H9 (cell line): ENCODE measurements at regions not wholly inside any gene's neighbourhood (a gene's known extent, or its start where the extent isn't known, plus 50 kb on each side); places are given as distances from the start of the nearest gene placed in this dataset.

ENCODE experiments used
- DNase-seq: peaks from one replicate; pipeline ENCODE4 v3.0.0-alpha.2; 2017
- H2AFZ ChIP-seq: one replicate; pipeline ENCODE4 v1.6.1; 2013; ENCODE audit warnings: mild to moderate bottlenecking, low read length, control low read depth, moderate library complexity
- H2AK5ac ChIP-seq: 2 replicates; pipeline ENCODE4 v1.6.1; 2013; ENCODE audit warnings: low read length, control low read depth, mixed read lengths; ENCODE audit not compliant: insufficient read length
- H2BK120ac ChIP-seq: one replicate; pipeline ENCODE4 v1.6.1; 2013; ENCODE audit warnings: low read depth, mild to moderate bottlenecking, low read length, control low read depth, inconsistent platforms; ENCODE audit not compliant: poor library complexity, severe bottlenecking
- H2BK12ac ChIP-seq: 2 replicates; pipeline ENCODE4 v1.6.1; 2013; ENCODE audit warnings: low read length, control low read depth, mixed read lengths, low read depth; ENCODE audit not compliant: insufficient read length
- H2BK15ac ChIP-seq: 2 replicates; pipeline ENCODE4 v1.6.1; 2013; ENCODE audit warnings: low read depth, low read length, control low read depth
- H2BK20ac ChIP-seq: one replicate; pipeline ENCODE4 v1.6.1; 2013; ENCODE audit warnings: low read depth, mild to moderate bottlenecking, low read length, control low read depth, inconsistent platforms; ENCODE audit not compliant: poor library complexity, severe bottlenecking
- H2BK5ac ChIP-seq: 2 replicates; pipeline ENCODE4 v1.6.1; 2013; ENCODE audit warnings: low read length, control low read depth, mixed read lengths; ENCODE audit not compliant: insufficient read length
- H3K14ac ChIP-seq: 2 replicates; pipeline ENCODE4 v1.6.1; 2013; ENCODE audit warnings: low read length, control low read depth; ENCODE audit not compliant: insufficient read depth
- H3K18ac ChIP-seq: 2 replicates; pipeline ENCODE4 v1.6.1; 2013; ENCODE audit warnings: low read depth, mild to moderate bottlenecking, mixed read lengths, low read length, control low read depth; ENCODE audit not compliant: insufficient read length
- H3K23ac ChIP-seq: 2 replicates; pipeline ENCODE4 v1.6.1; 2013; ENCODE audit warnings: low read length, control low read depth, mixed read lengths, low read depth; ENCODE audit not compliant: insufficient read length
- H3K23me2 ChIP-seq: 2 replicates; pipeline ENCODE4 v1.6.1; 2013; ENCODE audit warnings: low read depth, mild to moderate bottlenecking, mixed read lengths, low read length, control low read depth; ENCODE audit not compliant: insufficient read length, poor library complexity, severe bottlenecking
- H3K27ac ChIP-seq: 2 replicates; pipeline ENCODE4 v1.5.1; 2013; ENCODE audit warnings: low read length, control low read depth, mixed read lengths, low read depth; ENCODE audit not compliant: insufficient read length
- H3K27me3 ChIP-seq: 2 replicates; pipeline ENCODE4 v1.6.1; 2013; ENCODE audit warnings: low read length, control low read depth, inconsistent platforms; ENCODE audit not compliant: insufficient read depth
- H3K4ac ChIP-seq: 2 replicates; pipeline ENCODE4 v1.6.1; 2013; ENCODE audit warnings: low read depth, mild to moderate bottlenecking, control low read depth, inconsistent platforms, low read length, moderate library complexity
- H3K4me1 ChIP-seq: 2 replicates; pipeline ENCODE4 v1.6.1; 2013; ENCODE audit warnings: low read length, control low read depth, inconsistent platforms; ENCODE audit not compliant: insufficient read depth
- H3K4me2 ChIP-seq: 2 replicates; pipeline ENCODE4 v1.6.1; 2013; ENCODE audit warnings: low read length, control low read depth, mixed read lengths; ENCODE audit not compliant: insufficient read length, insufficient read depth
- H3K56ac ChIP-seq: 2 replicates; pipeline ENCODE4 v1.6.1; 2013; ENCODE audit warnings: low read depth, mild to moderate bottlenecking, mixed read lengths, low read length, control low read depth; ENCODE audit not compliant: insufficient read length
- H3K79me1 ChIP-seq: 2 replicates; pipeline ENCODE4 v1.6.1; 2013; ENCODE audit warnings: low read depth, mild to moderate bottlenecking, moderate library complexity, low read length, control low read depth, inconsistent platforms; ENCODE audit not compliant: insufficient read depth, poor library complexity, severe bottlenecking
- H3K79me2 ChIP-seq: 2 replicates; pipeline ENCODE4 v1.6.1; 2013; ENCODE audit warnings: low read length, control low read depth, inconsistent platforms; ENCODE audit not compliant: insufficient read depth
- H3K9ac ChIP-seq: 2 replicates; pipeline ENCODE4 v1.6.1; 2013; ENCODE audit warnings: low read length, control low read depth, mixed read lengths; ENCODE audit not compliant: insufficient read length; ENCODE audit errors: extremely low read depth
- H3K9me3 ChIP-seq: one replicate; pipeline ENCODE4 v1.6.1; 2013; ENCODE audit warnings: low read depth, low read length, inconsistent platforms; ENCODE audit not compliant: control insufficient read depth
- H3T11ph ChIP-seq: one replicate; pipeline ENCODE4 v1.6.1; 2013; ENCODE audit warnings: mild to moderate bottlenecking, low read length, control low read depth, inconsistent platforms
- H4K20me1 ChIP-seq: one replicate; pipeline ENCODE4 v1.6.1; 2013; ENCODE audit not compliant: control insufficient read depth, insufficient read length, insufficient read depth
- H4K5ac ChIP-seq: 2 replicates; pipeline ENCODE4 v1.6.1; 2013; ENCODE audit warnings: low read depth, mild to moderate bottlenecking, mixed read lengths, low read length, control low read depth; ENCODE audit not compliant: insufficient read length
- H4K8ac ChIP-seq: replicated peaks from 2 replicates; pipeline ENCODE4 v1.6.1; 2013; ENCODE audit warnings: low read length, control low read depth, mixed read lengths, low read depth; ENCODE audit not compliant: insufficient read length
- H4K91ac ChIP-seq: 2 replicates; pipeline ENCODE4 v1.6.1; 2013; ENCODE audit warnings: low read depth, mild to moderate bottlenecking, moderate library complexity, mixed read lengths, low read length, control low read depth; ENCODE audit not compliant: insufficient read length
- H3K27ac Mint-ChIP-seq, 3 experiments: 2 replicates in 2 of 3; 3 replicates in 1 of 3; pipeline ENCODE4 v1.8.0; 2020 to 2021; ENCODE audit warnings: mixed read lengths in 3 of 3, mild to moderate bottlenecking in 1 of 3, moderate library complexity in 1 of 3
- H3K27me3 Mint-ChIP-seq: 2 replicates; pipeline ENCODE4 v1.8.0; 2021; ENCODE audit warnings: low read depth, mild to moderate bottlenecking, moderate library complexity, mixed read lengths
- H3K36me3 Mint-ChIP-seq, 3 experiments: 2 replicates in 2 of 3; 3 replicates in 1 of 3; pipeline ENCODE4 v1.8.0; 2020 to 2021; ENCODE audit warnings: low read depth in 3 of 3, mixed read lengths in 3 of 3; ENCODE audit not compliant: insufficient read depth in 1 of 3
- H3K4me1 Mint-ChIP-seq, 2 experiments: 2 replicates each; pipeline ENCODE4 v1.8.0; 2020; ENCODE audit warnings: mixed read lengths in 2 of 2
- H3K4me3 Mint-ChIP-seq, 2 experiments: 2 replicates in 1 of 2; 3 replicates in 1 of 2; pipeline ENCODE4 v1.8.0; 2020 to 2021; ENCODE audit warnings: mild to moderate bottlenecking in 2 of 2, mixed read lengths in 2 of 2, moderate library complexity in 1 of 2
- H3K9me3 Mint-ChIP-seq, 2 experiments: 2 replicates in 1 of 2; 3 replicates in 1 of 2; pipeline ENCODE4 v1.8.0; 2020; ENCODE audit warnings: mild to moderate bottlenecking in 2 of 2, mixed read lengths in 2 of 2, moderate library complexity in 1 of 2
- WGBS: extraction: QIAGEN DNeasy Blood & Tissue Kit; methylation state at CpG from one replicate; pipeline ENCODE4 v1.1.7; 2013; ENCODE audit warnings: missing lambda C conversion rate, low lambda C conversion rate, mixed read lengths; ENCODE audit not compliant: insufficient read length; ENCODE audit errors: extremely low coverage; 5-methylcytosine and 5-hydroxymethylcytosine counted together
- TF ChIP-seq, protein P1 (sequence below): fragments of 200-600 bp; sonication (generic); conservative IDR thresholded peaks from 3 replicates; pipeline ENCODE4 v1.8.0; 2021; ENCODE audit warnings: antibody characterized with exemption, mild to moderate bottlenecking

DNA sequence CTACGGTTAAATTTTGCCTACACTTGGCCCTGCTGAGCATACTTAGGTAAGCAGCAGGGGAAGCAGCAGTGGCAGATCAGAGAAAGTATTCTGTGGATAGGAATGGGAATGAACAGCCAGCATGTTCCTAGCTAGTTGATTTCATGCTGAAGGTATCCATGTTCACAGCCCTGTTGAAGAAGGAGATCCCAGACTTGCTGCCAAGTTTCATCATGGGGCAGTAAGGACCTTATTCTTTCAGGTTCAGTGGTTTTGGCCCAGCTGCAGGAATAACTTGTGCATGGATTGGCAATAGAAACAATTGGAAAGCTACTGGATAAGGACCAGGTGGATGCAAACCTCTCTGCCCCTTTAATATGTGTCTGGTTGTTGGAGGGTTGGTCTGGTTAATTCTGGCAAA is 98.2 kb upstream of the TMEM178A start:
- no peak overlapping the region for H3K27ac Mint-ChIP-seq
- Histone ChIP-seq H3K23me2 (no peaks in the 10 kb centered on the region), H3K27ac (no peak overlapping the region), H4K91ac (no peak overlapping the region), H2BK120ac (no peak overlapping the region), H2BK20ac (no peak overlapping the region), H4K5ac (no peak overlapping the region), H3K27me3 (no peaks in the 10 kb centered on the region), H3K14ac (no peak overlapping the region), H3K4me1 (no peaks in the 10 kb centered on the region; the same call in 1 of the 2 replicates), H3K79me2 (no peaks in the 10 kb centered on the region), H2BK15ac (no peak overlapping the region), H3T11ph (no peak overlapping the region), H3K9me3 (no peaks in the 10 kb centered on the region), H3K4ac (no peak overlapping the region), H2AK5ac (no peak overlapping the region), H3K9ac (no peak overlapping the region), H3K79me1 (no peaks in the 10 kb centered on the region), H3K23ac (no peak overlapping the region), H3K56ac (no peak overlapping the region), H2BK12ac (no peak overlapping the region), H4K8ac (no peak overlapping the region), H2BK5ac (no peak overlapping the region), H2AFZ (no peak overlapping the region), H3K18ac (no peak overlapping the region), H4K20me1 (no peaks in the 10 kb centered on the region), H3K4me2 (no peak overlapping the region)
- peaks cover 18% of the 10 kb centered on the region in 2 experiments for H3K9me3 Mint-ChIP-seq
- peaks cover 5% of the 10 kb centered on the region in 2 experiments for H3K4me1 Mint-ChIP-seq
- no peak overlapping the region for H3K4me3 Mint-ChIP-seq
- TF ChIP-seq, protein P1, sequence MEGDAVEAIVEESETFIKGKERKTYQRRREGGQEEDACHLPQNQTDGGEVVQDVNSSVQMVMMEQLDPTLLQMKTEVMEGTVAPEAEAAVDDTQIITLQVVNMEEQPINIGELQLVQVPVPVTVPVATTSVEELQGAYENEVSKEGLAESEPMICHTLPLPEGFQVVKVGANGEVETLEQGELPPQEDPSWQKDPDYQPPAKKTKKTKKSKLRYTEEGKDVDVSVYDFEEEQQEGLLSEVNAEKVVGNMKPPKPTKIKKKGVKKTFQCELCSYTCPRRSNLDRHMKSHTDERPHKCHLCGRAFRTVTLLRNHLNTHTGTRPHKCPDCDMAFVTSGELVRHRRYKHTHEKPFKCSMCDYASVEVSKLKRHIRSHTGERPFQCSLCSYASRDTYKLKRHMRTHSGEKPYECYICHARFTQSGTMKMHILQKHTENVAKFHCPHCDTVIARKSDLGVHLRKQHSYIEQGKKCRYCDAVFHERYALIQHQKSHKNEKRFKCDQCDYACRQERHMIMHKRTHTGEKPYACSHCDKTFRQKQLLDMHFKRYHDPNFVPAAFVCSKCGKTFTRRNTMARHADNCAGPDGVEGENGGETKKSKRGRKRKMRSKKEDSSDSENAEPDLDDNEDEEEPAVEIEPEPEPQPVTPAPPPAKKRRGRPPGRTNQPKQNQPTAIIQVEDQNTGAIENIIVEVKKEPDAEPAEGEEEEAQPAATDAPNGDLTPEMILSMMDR, result no peak
- WGBS, result no CpG with 5 or more reads among the region's 1 CpG
- peaks cover 12 to 18% (median 13%) of the 10 kb centered on the region in 3 experiments for H3K36me3 Mint-ChIP-seq
- DNase-seq, result no peak
- H3K27me3 Mint-ChIP-seq, result no peaks in the 10 kb centered on the region
